A673 (cell line): ENCODE measurements at regions not wholly inside any gene's neighbourhood (a gene's known extent, or its start where the extent isn't known, plus 50 kb on each side); places are given as distances from the start of the nearest gene placed in this dataset.

ENCODE experiments used
- BruUV-seq: library from RNA; stranded (reverse); fragments of 400-500 nt; replicated peaks from 2 replicates; lab custom pipeline; 2021; lab: Mats Ljungman, UMichigan
- CTCF ChIA-PET: fragments of 300-600 bp; sonication (Branson Sonifier 250); formaldehyde crosslinking; loops from one replicate; lab custom pipeline; 2022; ENCODE audit warnings: antibody characterized with exemption; lab: Charles Lee
- POLR2A ChIA-PET: fragments of 300-600 bp; sonication (Branson Sonifier 250); formaldehyde crosslinking; loops from one replicate; lab custom pipeline; 2022; ENCODE audit warnings: antibody characterized with exemption; ENCODE audit not compliant: low non-redundant PET; lab: Charles Lee
- DNase-seq: peaks from one replicate; pipeline ENCODE4 v3.0.0-alpha.2; 2015; ENCODE audit warnings: low spot score
- H3K27ac ChIP-seq: fragments of 200-600 bp; sonication (generic); 2 replicates; pipeline ENCODE4 v1.5.1; 2016; ENCODE audit warnings: mixed run types, low read depth, mild to moderate bottlenecking, mixed read lengths, antibody characterized with exemption, low read length; ENCODE audit not compliant: poor library complexity, severe bottlenecking
- H3K27me3 ChIP-seq: fragments of 200-600 bp; sonication (generic); replicated peaks from 2 replicates; pipeline ENCODE4 v1.6.1; 2017; ENCODE audit warnings: mixed run types, low read depth, mild to moderate bottlenecking, mixed read lengths, antibody characterized with exemption, low read length; ENCODE audit not compliant: insufficient read depth, poor library complexity
- H3K36me3 ChIP-seq: fragments of 200-600 bp; sonication (generic); 2 replicates; pipeline ENCODE4 v1.6.1; 2016; ENCODE audit warnings: mixed run types, mild to moderate bottlenecking, mixed read lengths, antibody characterized with exemption, low read length; ENCODE audit not compliant: insufficient read depth, poor library complexity, severe bottlenecking
- H3K4me1 ChIP-seq: fragments of 200-600 bp; sonication (generic); 2 replicates; pipeline ENCODE4 v1.6.1; 2017; ENCODE audit warnings: mixed run types, mild to moderate bottlenecking, mixed read lengths, antibody characterized with exemption, low read length; ENCODE audit not compliant: insufficient read depth, poor library complexity, severe bottlenecking
- H3K4me3 ChIP-seq: fragments of 200-600 bp; sonication (generic); 2 replicates; pipeline ENCODE4 v1.5.1; 2016; ENCODE audit warnings: low read depth, mixed run types, mild to moderate bottlenecking, mixed read lengths, low read length; ENCODE audit not compliant: poor library complexity, severe bottlenecking
- H3K9me3 ChIP-seq: fragments of 200-600 bp; sonication (generic); 2 replicates; pipeline ENCODE4 v1.6.1; 2016; ENCODE audit warnings: mixed run types, low read depth, mild to moderate bottlenecking, mixed read lengths, antibody characterized with exemption, low read length; ENCODE audit not compliant: poor library complexity, severe bottlenecking
- CTCF ChIP-seq: fragments of 300-800, 200-600 bp; sonication (generic); conservative IDR thresholded peaks from 2 replicates; pipeline ENCODE4 v1.5.1; 2017; ENCODE audit warnings: low read depth, mild to moderate bottlenecking, antibody characterized with exemption, low read length, moderate library complexity, mixed read lengths
- EZH2 ChIP-seq: fragments of 200-600 bp; sonication (generic); IDR thresholded peaks from 2 replicates; pipeline ENCODE4 v1.6.1; 2017; ENCODE audit warnings: borderline replicate concordance, low read depth, mild to moderate bottlenecking, mixed read lengths, antibody characterized with exemption, low read length; ENCODE audit not compliant: poor library complexity, severe bottlenecking
- intact Hi-C: fragments of 100-400 bp; cut with micrococcal nuclease; formaldehyde crosslinking; loops from one replicate; pipeline ENCODE4 v1.10.0; 2022; ENCODE audit not compliant: unreplicated experiment

- Histone ChIP-seq H3K4me1 (no peaks in the 10 kb centered on the region), H3K27me3 (no peaks in the 10 kb centered on the region), H3K27ac (no peak overlapping the region), H3K9me3 (no peaks in the 10 kb centered on the region), H3K36me3 (no peaks in the 10 kb centered on the region), H3K4me3 (no peak overlapping the region)
- intact Hi-C loops, result no loop called here
- POLR2A ChIA-PET, result no interaction called here
- CTCF ChIA-PET, result no interaction called here
- no peak for DNase-seq
- no peak for TF ChIP-seq EZH2
- no peak for TF ChIP-seq CTCF
- no TSS peak for BruUV-seq
These were observed 124.0 kb upstream of the DTNBP1 start for GRCh38 chr6:15786846-15787245.

- TF ChIP-seq EZH2 (no peak), CTCF (no peak)
- Histone ChIP-seq H3K4me3 (no peak overlapping the region), H3K27ac (no peak overlapping the region), H3K27me3 (no peaks in the 10 kb centered on the region), H3K36me3 (no peaks in the 10 kb centered on the region), H3K9me3 (no peaks in the 10 kb centered on the region), H3K4me1 (no peaks in the 10 kb centered on the region)
- ChIA-PET POLR2A (no interaction called here), CTCF (no interaction called here)
- intact Hi-C loops, result no loop called here
- no peak for DNase-seq
- no TSS peak for BruUV-seq
These were observed 120.7 kb upstream of the DTNBP1 start for GRCh38 chr6:15783484-15783883.

GRCh38 chr6:15781890-15782289 lies 119.1 kb upstream of the DTNBP1 start:
- Histone ChIP-seq H3K4me3 (no peak overlapping the region), H3K9me3 (no peaks in the 10 kb centered on the region), H3K27ac (no peak overlapping the region), H3K4me1 (no peaks in the 10 kb centered on the region), H3K36me3 (no peaks in the 10 kb centered on the region), H3K27me3 (no peaks in the 10 kb centered on the region)
- DNase-seq, result no peak
- ChIA-PET POLR2A (no interaction called here), CTCF (no interaction called here)
- no peak for TF ChIP-seq EZH2
- TF ChIP-seq CTCF, result no peak
- BruUV-seq, result no TSS peak
- intact Hi-C loops, result no loop called here
